ENCODE measurements at regions not wholly inside any gene's neighbourhood (a gene's known extent, or its start where the extent isn't known, plus 50 kb on each side); places are given as distances from the start of the nearest gene placed in this dataset.

DNA sequence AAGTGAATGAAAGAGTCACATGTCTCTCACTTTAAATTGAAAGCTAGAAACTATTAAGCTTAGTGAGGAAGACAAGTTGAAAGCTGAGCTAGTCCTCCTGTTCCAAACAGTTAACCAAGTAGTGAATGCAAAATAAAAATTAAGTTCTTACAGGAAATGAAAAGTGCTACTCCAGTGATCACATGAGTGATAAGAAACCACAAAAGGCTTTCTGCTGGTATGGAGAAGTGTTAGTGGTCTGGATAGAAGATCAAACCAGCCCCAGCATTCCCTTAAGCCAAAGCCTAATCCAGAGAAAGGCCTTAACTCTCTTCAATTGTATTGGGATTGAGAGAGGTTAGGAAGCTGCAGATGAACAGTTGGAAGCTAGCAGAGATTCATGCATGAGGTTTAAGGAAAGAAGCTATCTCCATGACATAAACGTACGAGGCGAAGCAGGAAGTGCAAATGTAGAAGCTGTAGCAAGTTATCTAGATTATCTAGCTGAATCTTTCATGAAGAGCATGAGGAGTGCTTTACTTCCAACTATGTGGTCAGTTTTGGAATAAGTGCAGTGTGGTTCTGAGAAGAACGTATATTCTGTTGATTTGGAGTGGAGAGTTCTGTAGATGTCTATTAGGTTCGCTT lies 261.6 kb downstream of the MDFIC start (continued):
- no peak for TF ChIP-seq CHD7 (IDR thresholded peaks at IDR 0.05; ENCODE audit: insufficient replicate concordance, low read length)
- TF ChIP-seq SAP30 (IDR thresholded peaks at IDR 0.05; ENCODE audit: insufficient read depth, insufficient replicate concordance, low read length): no peak
- TF ChIP-seq ATF3 (IDR thresholded peaks at IDR 0.05; ENCODE audit: insufficient read depth, low read depth, low read length): no peak
- no peak for TF ChIP-seq EZH2 (IDR thresholded peaks at IDR 0.05; ENCODE audit: low read depth, low read length, severe bottlenecking)
- TF ChIP-seq FOSL1 (IDR thresholded peaks at IDR 0.05; ENCODE audit: insufficient read depth, low read depth, low read length): no peak
- TF ChIP-seq JUND (IDR thresholded peaks at IDR 0.05; ENCODE audit: low read length): no peak
- TF ChIP-seq EGR1 (IDR thresholded peaks at IDR 0.05; ENCODE audit: borderline replicate concordance, low read depth, low read length): no peak
- no peak for TF ChIP-seq SP2 (IDR thresholded peaks at IDR 0.05; ENCODE audit: low read length)
- TF ChIP-seq TAF7 (optimal IDR thresholded peaks at IDR 0.05; ENCODE audit: borderline replicate concordance, low read depth, low read length): no peak
- no peak for TF ChIP-seq CREB1 (IDR thresholded peaks at IDR 0.05)
- TF ChIP-seq TCF12 (IDR thresholded peaks at IDR 0.05; ENCODE audit: low read depth, low read length): no peak
